ENCODE measurements at regions not wholly inside any gene's neighbourhood (a gene's known extent, or its start where the extent isn't known, plus 50 kb on each side); places are given as distances from the start of the nearest gene placed in this dataset.

DNA sequence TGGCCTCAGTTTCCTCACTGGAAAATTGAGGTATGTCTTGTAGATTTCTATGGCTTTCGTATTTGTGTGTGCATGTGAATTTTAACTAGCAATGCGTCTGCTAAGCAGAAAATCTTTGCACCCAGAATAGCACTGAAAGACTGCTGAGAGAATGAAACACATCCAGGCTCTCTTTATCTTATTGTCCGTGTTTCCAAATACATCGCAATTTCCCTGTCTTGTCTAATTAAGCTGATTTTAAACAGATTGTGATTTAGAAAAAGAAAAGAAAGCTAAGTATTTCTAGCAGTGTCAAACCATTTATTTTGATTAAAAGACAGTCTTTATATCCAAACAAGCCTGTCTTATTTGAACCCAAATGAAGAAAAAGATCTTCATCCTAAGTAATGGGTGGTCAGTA is 168.6 kb downstream of the PMP22 start:
- H3K4me3 ChIP-seq (ENCODE audit: low read depth, low read length) = no peak overlapping the region
- no peak for DNase-seq (ENCODE audit: low read depth)
- TF ChIP-seq, protein P1, sequence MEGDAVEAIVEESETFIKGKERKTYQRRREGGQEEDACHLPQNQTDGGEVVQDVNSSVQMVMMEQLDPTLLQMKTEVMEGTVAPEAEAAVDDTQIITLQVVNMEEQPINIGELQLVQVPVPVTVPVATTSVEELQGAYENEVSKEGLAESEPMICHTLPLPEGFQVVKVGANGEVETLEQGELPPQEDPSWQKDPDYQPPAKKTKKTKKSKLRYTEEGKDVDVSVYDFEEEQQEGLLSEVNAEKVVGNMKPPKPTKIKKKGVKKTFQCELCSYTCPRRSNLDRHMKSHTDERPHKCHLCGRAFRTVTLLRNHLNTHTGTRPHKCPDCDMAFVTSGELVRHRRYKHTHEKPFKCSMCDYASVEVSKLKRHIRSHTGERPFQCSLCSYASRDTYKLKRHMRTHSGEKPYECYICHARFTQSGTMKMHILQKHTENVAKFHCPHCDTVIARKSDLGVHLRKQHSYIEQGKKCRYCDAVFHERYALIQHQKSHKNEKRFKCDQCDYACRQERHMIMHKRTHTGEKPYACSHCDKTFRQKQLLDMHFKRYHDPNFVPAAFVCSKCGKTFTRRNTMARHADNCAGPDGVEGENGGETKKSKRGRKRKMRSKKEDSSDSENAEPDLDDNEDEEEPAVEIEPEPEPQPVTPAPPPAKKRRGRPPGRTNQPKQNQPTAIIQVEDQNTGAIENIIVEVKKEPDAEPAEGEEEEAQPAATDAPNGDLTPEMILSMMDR (IDR thresholded peaks at IDR 0.05; ENCODE audit: low read depth, low read length, missing control alignments) = no peak

DNA sequence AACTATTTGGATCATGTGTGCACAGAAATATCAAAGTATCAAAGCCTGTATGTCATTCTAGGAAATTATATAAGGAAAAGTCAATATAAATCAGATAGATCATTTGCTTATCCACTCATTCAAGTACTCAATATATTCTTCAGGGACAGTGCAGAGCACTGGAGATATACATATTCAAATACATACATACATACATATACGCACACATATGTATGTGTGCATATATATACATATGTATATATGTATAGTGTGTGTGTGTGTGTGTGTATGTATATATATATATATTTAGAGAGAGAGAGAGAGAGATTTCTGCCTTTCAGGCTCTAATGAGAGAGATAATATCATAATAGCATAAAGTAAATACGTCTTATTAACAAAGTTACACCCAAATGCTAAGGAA is 169.2 kb downstream of the PMP22 start:
- TF ChIP-seq, protein P1 (IDR thresholded peaks at IDR 0.05; ENCODE audit: low read depth, low read length, missing control alignments) = no peak
- no peak for DNase-seq (ENCODE audit: low read depth)
- no peak overlapping the region for H3K4me3 ChIP-seq (ENCODE audit: low read depth, low read length)

DNA sequence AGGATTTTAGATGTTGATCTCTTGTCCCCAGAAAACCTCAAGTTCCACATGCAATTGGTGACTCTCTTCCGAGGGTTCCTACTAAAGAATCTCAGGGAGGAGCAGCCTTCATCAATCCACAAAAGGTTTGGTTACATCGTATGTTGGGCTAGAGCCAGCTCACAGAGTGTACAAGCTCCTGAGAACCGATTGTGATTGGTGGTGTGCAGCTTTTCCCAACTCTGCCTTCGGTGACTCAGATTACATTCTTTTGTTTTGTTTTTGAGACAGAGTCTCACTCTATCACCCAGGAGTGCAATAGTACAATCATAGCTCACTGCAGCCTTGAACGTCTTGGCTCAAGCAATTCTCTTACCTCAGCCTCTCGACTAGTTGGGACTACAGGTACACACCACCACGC is 172.4 kb downstream of the PMP22 start:
- DNase-seq (ENCODE audit: low read depth) = no peak
- TF ChIP-seq, protein P1 (IDR thresholded peaks at IDR 0.05; ENCODE audit: low read depth, low read length, missing control alignments) = no peak

DNA sequence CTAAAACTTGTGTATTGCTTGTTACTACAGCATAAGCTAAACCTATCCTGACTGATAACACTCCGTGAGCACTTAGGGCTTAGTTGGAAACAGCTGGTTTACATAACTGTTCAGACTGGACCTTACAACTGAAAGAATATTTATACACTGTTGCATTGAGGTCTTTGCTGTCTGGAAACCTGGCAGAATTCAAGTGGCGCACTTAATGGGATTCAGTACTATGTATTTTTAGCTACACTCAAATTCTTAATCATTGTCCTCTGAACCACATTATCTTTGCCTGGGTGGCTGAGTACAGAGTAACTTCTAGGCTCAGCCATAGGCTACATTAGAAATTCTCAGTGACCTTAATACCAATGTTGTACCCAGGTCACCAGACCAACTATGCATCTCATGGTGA is 172.9 kb downstream of the PMP22 start:
- no peak for DNase-seq (ENCODE audit: low read depth)
- TF ChIP-seq, protein P1 (IDR thresholded peaks at IDR 0.05; ENCODE audit: low read depth, low read length, missing control alignments) = no peak
- H3K4me3 ChIP-seq (ENCODE audit: low read depth, low read length) = no peak overlapping the region

More for the DNA sequence above, 172.4 kb downstream of the PMP22 start:
- H3K4me3 ChIP-seq (ENCODE audit: low read depth, low read length) = no peak overlapping the region

DNA sequence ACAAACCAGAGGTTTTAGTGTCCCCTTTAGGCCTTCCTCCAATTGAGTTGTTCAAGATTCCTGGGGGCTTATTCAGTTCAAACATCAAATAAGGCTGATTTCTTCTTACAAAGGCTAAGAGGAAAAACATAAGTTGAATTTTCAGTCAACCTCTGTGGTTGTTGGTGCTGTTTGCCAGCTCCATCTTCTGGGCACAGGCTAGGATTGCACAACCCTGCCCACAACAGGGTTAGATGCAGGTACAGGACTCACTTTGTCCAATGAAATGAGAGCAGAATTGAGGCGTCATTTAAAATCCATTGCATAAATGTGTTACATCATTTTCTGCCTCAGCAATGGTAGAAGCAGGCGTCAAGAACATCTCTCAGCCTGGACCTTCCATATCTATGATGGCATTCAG is 173.3 kb downstream of the PMP22 start:
- no peak for DNase-seq (ENCODE audit: low read depth)
- H3K4me3 ChIP-seq (ENCODE audit: low read depth, low read length) = no peak overlapping the region
- TF ChIP-seq, protein P1 (IDR thresholded peaks at IDR 0.05; ENCODE audit: low read depth, low read length, missing control alignments) = peak; percentile 20

DNA sequence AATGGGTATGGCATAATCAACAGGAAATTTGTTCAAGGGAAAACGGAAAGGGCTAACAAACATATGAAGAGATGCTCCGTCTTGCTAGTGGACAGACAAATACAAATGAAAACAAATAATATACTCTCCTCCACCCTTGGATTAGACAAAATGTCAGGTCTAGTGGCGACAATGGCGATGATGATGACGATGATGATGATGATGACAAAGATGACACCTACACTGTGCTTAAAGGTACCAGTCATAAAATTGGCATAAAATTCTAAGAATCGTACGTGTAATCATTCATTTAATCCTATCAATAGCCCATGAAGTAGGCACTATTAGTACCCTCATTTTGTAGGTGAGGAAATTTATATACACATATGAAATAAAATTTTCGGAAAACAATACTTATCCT is 174.6 kb downstream of the PMP22 start:
- TF ChIP-seq, protein P1 (IDR thresholded peaks at IDR 0.05; ENCODE audit: low read depth, low read length, missing control alignments) = no peak
- no peak for DNase-seq (ENCODE audit: low read depth)
- no peak overlapping the region for H3K4me3 ChIP-seq (ENCODE audit: low read depth, low read length)

DNA sequence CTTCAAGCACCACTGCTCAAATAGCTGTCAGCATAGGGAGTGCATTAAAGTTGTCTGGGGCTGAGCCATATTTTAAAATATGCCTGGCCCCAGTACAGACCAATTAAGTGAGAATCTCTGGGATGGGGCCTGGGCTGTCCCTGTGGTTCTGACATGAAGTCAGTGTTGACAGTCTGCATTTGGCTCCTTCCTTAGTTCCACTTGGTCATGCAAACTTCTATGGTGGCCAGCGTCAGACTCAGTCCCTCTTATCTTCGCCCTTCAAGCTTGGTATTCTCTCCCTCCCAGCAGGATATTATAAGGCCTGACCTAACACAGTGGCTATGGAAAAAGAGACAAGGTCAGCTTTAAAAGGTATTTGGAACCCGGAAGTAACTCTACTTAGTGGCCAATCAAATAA is 177.2 kb downstream of the PMP22 start:
- TF ChIP-seq, protein P1 (IDR thresholded peaks at IDR 0.05; ENCODE audit: low read depth, low read length, missing control alignments) = no peak
- DNase-seq (ENCODE audit: low read depth) = no peak
- no peak overlapping the region for H3K4me3 ChIP-seq (ENCODE audit: low read depth, low read length)

Data from GM12864 (cell line).